WTC11 (cell line): ENCODE measurements at regions not wholly inside any gene's neighbourhood (a gene's known extent, or its start where the extent isn't known, plus 50 kb on each side); places are given as distances from the start of the nearest gene placed in this dataset.

Experiments used
- ZNF232 ChIP-seq: sonication (generic); formaldehyde crosslinking; IDR thresholded peaks from 2 replicates; pipeline ENCODE4 v1.8.0; 2022; ENCODE audit warnings: mild to moderate bottlenecking, missing genetic modification reagents
- TF ChIP-seq, protein P1 (sequence below): sonication (generic); formaldehyde crosslinking; IDR thresholded peaks from 2 replicates; pipeline ENCODE4 v1.8.1; 2023; ENCODE audit warnings: mild to moderate bottlenecking, missing genetic modification reagents
- TF ChIP-seq, protein P2 (sequence below): sonication (generic); formaldehyde crosslinking; IDR thresholded peaks from 2 replicates; pipeline ENCODE4 v1.8.1; 2023; ENCODE audit warnings: mild to moderate bottlenecking, missing genetic modification reagents, moderate library complexity
- TF ChIP-seq, protein P3 (sequence below): fragments of 200-600 bp; IDR thresholded peaks from 2 replicates; pipeline ENCODE4 v1.8.0; 2022; ENCODE audit warnings: antibody characterized with exemption
- TF ChIP-seq, protein P4 (sequence below): sonication (generic); formaldehyde crosslinking; IDR thresholded peaks from 2 replicates; pipeline ENCODE4 v1.8.0; 2023; ENCODE audit warnings: missing genetic modification reagents, mild to moderate bottlenecking, borderline replicate concordance

DNA sequence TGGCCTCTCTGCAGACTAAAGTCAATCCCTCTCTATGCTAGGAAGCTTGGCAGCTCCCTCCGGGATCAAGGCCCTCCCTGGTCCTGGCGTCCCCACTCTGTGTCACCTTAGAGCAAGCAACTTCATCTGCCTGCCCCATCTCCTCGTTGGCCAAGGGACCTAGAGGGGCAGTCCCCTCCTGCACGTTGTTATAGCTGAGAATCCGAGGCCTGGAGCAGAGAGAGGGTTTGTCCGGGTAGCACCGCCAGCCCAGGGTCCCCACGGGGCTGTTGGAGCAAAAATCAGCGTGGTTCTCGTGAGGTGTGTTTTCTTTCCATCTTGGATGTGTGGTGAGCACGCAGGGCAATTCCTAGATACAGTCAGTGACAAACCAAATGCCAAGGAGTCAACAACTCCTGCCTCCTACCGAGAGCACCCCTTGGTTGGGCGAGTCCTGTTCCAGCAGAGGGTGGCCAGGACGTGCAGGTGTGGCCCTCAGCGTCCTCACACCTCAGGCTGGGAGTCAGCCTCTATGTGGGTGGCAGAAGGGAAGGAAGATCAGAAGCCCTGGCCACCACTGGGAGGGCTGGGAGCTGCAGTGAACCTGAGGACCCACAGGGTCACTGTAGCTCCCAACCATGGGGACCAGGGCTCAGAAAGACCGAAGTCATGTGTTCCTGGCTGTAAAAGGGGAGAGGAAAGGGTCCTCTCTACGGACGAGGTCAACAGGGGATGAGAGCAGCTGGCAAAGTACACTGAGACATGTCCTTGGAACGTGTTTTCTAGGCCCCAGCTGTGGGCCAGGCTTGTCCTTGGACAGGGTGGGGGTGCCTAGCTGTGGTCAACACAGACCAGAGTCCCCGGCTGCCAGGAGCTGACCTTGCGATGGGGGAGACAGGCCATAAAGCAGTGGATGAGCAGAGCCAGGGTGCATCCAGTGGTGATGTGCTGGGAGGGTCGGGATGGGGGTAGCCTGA, 85.6 kb upstream of the CIBAR2 start:
- TF ChIP-seq ZNF232 (CRISPR knock-in tag) = no peak
- TF ChIP-seq, protein P1, sequence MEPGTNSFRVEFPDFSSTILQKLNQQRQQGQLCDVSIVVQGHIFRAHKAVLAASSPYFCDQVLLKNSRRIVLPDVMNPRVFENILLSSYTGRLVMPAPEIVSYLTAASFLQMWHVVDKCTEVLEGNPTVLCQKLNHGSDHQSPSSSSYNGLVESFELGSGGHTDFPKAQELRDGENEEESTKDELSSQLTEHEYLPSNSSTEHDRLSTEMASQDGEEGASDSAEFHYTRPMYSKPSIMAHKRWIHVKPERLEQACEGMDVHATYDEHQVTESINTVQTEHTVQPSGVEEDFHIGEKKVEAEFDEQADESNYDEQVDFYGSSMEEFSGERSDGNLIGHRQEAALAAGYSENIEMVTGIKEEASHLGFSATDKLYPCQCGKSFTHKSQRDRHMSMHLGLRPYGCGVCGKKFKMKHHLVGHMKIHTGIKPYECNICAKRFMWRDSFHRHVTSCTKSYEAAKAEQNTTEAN (CRISPR knock-in tag) = no peak
- TF ChIP-seq, protein P2, sequence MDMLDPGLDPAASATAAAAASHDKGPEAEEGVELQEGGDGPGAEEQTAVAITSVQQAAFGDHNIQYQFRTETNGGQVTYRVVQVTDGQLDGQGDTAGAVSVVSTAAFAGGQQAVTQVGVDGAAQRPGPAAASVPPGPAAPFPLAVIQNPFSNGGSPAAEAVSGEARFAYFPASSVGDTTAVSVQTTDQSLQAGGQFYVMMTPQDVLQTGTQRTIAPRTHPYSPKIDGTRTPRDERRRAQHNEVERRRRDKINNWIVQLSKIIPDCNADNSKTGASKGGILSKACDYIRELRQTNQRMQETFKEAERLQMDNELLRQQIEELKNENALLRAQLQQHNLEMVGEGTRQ = no peak
- TF ChIP-seq, protein P3, sequence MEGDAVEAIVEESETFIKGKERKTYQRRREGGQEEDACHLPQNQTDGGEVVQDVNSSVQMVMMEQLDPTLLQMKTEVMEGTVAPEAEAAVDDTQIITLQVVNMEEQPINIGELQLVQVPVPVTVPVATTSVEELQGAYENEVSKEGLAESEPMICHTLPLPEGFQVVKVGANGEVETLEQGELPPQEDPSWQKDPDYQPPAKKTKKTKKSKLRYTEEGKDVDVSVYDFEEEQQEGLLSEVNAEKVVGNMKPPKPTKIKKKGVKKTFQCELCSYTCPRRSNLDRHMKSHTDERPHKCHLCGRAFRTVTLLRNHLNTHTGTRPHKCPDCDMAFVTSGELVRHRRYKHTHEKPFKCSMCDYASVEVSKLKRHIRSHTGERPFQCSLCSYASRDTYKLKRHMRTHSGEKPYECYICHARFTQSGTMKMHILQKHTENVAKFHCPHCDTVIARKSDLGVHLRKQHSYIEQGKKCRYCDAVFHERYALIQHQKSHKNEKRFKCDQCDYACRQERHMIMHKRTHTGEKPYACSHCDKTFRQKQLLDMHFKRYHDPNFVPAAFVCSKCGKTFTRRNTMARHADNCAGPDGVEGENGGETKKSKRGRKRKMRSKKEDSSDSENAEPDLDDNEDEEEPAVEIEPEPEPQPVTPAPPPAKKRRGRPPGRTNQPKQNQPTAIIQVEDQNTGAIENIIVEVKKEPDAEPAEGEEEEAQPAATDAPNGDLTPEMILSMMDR = no peak
- TF ChIP-seq, protein P4, sequence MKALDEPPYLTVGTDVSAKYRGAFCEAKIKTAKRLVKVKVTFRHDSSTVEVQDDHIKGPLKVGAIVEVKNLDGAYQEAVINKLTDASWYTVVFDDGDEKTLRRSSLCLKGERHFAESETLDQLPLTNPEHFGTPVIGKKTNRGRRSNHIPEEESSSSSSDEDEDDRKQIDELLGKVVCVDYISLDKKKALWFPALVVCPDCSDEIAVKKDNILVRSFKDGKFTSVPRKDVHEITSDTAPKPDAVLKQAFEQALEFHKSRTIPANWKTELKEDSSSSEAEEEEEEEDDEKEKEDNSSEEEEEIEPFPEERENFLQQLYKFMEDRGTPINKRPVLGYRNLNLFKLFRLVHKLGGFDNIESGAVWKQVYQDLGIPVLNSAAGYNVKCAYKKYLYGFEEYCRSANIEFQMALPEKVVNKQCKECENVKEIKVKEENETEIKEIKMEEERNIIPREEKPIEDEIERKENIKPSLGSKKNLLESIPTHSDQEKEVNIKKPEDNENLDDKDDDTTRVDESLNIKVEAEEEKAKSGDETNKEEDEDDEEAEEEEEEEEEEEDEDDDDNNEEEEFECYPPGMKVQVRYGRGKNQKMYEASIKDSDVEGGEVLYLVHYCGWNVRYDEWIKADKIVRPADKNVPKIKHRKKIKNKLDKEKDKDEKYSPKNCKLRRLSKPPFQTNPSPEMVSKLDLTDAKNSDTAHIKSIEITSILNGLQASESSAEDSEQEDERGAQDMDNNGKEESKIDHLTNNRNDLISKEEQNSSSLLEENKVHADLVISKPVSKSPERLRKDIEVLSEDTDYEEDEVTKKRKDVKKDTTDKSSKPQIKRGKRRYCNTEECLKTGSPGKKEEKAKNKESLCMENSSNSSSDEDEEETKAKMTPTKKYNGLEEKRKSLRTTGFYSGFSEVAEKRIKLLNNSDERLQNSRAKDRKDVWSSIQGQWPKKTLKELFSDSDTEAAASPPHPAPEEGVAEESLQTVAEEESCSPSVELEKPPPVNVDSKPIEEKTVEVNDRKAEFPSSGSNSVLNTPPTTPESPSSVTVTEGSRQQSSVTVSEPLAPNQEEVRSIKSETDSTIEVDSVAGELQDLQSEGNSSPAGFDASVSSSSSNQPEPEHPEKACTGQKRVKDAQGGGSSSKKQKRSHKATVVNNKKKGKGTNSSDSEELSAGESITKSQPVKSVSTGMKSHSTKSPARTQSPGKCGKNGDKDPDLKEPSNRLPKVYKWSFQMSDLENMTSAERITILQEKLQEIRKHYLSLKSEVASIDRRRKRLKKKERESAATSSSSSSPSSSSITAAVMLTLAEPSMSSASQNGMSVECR (CRISPR knock-in tag) = no peak
